ENCODE measurements at regions not wholly inside any gene's neighbourhood (a gene's known extent, or its start where the extent isn't known, plus 50 kb on each side); places are given as distances from the start of the nearest gene placed in this dataset.

DNA sequence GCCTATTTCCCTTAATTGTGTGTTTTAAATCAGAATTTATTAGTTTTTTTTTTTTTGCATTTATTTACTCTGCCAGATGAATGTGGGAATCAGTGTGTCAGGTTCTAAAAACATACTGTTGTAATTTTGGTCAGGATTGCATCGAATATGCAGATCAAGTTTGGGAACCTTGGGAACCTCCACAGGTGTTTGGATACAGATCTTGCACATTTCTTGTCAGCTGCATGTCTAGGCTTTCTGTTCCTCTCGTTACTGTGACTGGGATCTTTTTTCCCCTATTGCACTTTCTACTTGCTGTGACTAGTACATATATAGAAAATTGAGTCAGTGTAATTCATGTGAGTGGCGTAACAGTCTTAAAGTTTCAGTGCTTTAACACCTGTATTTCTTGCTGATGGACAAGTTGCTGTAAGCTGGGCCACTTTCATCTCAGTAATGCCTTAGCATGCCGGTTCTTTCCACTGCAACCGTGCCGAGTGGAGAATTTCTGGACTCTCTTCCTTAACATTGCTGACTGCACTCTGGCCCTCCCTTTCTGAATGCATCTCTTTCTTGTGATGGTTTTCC lies 112.5 kb downstream of the TENT4A start:
- DNase-seq (ENCODE audit: low read depth, low spot score): no peak
- TF ChIP-seq YY1 (IDR thresholded peaks at IDR 0.05; ENCODE audit: insufficient read depth, insufficient read length): no peak
- no peak for TF ChIP-seq SUZ12 (IDR thresholded peaks at IDR 0.05; ENCODE audit: extremely low read depth, insufficient read depth, insufficient read length)
- TF ChIP-seq ZNF274 (IDR thresholded peaks at IDR 0.05; ENCODE audit: low read depth, low read length): no peak
- Histone ChIP-seq H3K36me3 (ENCODE audit: insufficient read depth, insufficient read length, low read length) (no peaks in the 10 kb centered on the region), H3K27me3 (ENCODE audit: insufficient read depth, insufficient read length) (no peaks in the 10 kb centered on the region), H3K4me1 (ENCODE audit: insufficient read depth, insufficient read length) (no peaks in the 10 kb centered on the region), H3K4me3 (ENCODE audit: insufficient read length, low read depth) (no peak overlapping the region), H3K9ac (ENCODE audit: insufficient read length, low read depth) (no peak overlapping the region), H3K9me3 (ENCODE audit: insufficient read depth, low read length) (peaks cover 5% of the 10 kb centered on the region)

DNA sequence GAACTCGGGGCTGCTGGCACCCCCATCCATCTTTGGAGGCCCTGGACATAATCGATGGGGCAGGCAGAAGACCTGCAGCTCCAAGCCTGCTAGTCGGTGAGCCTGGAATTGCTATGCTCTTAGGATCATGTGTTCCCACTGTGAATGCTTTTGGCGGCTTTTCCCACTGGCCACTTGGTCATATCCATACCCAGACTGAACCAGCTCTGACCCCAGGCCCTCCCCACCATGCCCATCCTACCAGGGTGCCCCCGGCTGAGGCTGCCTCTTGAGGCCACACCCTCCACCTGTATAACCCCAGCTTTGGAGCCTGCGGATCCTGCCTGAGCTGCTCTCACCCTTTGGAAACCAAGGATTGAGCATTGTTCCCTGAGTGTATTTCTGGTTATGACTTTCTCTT lies 113.5 kb downstream of the TENT4A start:
- Histone ChIP-seq H3K9ac (ENCODE audit: insufficient read length, low read depth) (no peak overlapping the region), H3K9me3 (ENCODE audit: insufficient read depth, low read length) (peaks cover 5% of the 10 kb centered on the region; the same call in 1 of the 2 replicates), H3K27me3 (ENCODE audit: insufficient read depth, insufficient read length) (no peaks in the 10 kb centered on the region), H3K36me3 (ENCODE audit: insufficient read depth, insufficient read length, low read length) (no peaks in the 10 kb centered on the region), H3K4me3 (ENCODE audit: insufficient read length, low read depth) (no peak overlapping the region), H3K4me1 (ENCODE audit: insufficient read depth, insufficient read length) (no peaks in the 10 kb centered on the region)
- TF ChIP-seq YY1 (IDR thresholded peaks at IDR 0.05; ENCODE audit: insufficient read depth, insufficient read length) (no peak), SUZ12 (IDR thresholded peaks at IDR 0.05; ENCODE audit: extremely low read depth, insufficient read depth, insufficient read length) (no peak), ZNF274 (IDR thresholded peaks at IDR 0.05; ENCODE audit: low read depth, low read length) (no peak)
- DNase-seq (ENCODE audit: low read depth, low spot score): no peak

DNA sequence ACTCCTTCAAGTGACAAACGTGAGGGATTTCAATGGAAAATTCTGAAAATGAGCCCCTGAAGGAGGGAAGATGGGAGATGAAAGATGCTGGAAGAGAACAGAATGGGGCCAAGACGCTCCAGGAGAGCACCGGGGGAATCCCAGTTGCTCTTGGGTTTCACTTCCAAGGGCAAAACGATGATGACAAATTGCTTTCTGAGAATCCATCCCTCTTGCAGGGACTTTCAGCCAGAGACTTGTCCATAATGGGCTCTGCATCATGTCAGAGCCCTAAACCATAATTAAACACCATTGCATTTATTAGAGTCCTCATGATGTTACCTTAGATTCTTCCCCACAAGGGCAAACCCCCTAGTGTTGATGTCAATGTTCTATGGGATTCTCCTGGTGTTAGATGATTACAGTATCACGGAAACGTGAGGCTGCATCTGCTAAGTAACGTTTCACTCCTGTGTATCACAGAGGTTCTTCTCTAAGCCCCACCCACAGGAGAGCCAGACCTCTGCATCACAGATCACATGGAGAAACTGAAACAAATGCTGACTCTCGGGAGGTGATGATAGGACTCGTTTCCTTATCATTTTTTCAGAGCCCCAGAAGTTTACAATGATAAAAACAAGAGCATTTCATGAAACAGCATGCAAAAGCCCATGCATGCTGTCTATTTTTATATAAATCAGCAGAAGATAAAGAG lies 114.4 kb downstream of the TENT4A start:
- Histone ChIP-seq H3K27me3 (ENCODE audit: insufficient read depth, insufficient read length) (no peaks in the 10 kb centered on the region), H3K4me1 (ENCODE audit: insufficient read depth, insufficient read length) (no peaks in the 10 kb centered on the region), H3K9ac (ENCODE audit: insufficient read length, low read depth) (no peak overlapping the region), H3K9me3 (ENCODE audit: insufficient read depth, low read length) (peaks cover 5% of the 10 kb centered on the region; the same call in 1 of the 2 replicates), H3K36me3 (ENCODE audit: insufficient read depth, insufficient read length, low read length) (no peaks in the 10 kb centered on the region), H3K4me3 (ENCODE audit: insufficient read length, low read depth) (no peak overlapping the region)
- no peak for DNase-seq (ENCODE audit: low read depth, low spot score)
- TF ChIP-seq YY1 (IDR thresholded peaks at IDR 0.05; ENCODE audit: insufficient read depth, insufficient read length) (no peak), ZNF274 (IDR thresholded peaks at IDR 0.05; ENCODE audit: low read depth, low read length) (no peak), SUZ12 (IDR thresholded peaks at IDR 0.05; ENCODE audit: extremely low read depth, insufficient read depth, insufficient read length) (no peak)

DNA sequence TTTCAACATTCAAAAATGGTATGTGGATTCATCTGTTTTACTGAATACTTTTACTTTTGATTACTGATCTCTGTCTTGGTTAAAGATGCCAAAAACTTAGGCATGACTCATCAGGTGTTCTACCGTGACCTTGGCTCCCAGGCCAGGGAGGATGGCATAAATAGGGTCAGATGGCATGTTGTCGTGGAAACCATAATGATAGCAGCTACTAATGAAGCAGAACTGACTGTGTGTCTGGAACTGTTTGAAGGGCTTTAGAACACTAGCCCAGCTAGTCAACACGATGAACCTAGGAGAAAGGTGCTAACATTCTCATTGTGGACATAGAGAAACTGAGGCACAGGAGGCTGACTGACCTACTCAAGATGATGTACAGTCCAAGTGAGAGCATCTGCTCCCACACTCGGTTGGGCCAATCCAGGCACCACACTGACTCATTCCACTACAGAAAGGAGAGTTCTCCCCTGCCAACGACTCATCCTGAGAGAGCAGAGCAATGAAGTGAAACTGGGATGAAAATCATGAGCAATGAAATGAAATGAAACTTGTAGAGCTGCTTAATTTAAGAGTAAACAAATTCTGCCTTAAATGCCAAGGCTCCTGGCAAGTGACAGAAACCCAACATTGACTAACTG lies 116.0 kb downstream of the TENT4A start:
- Histone ChIP-seq H3K4me1 (ENCODE audit: insufficient read depth, insufficient read length) (no peaks in the 10 kb centered on the region), H3K36me3 (ENCODE audit: insufficient read depth, insufficient read length, low read length) (no peaks in the 10 kb centered on the region), H3K27me3 (ENCODE audit: insufficient read depth, insufficient read length) (no peaks in the 10 kb centered on the region), H3K9me3 (ENCODE audit: insufficient read depth, low read length) (peaks cover 5% of the 10 kb centered on the region; the same call in 1 of the 2 replicates), H3K9ac (ENCODE audit: insufficient read length, low read depth) (no peak overlapping the region), H3K4me3 (ENCODE audit: insufficient read length, low read depth) (no peak overlapping the region)
- TF ChIP-seq ZNF274 (IDR thresholded peaks at IDR 0.05; ENCODE audit: low read depth, low read length) (no peak), YY1 (IDR thresholded peaks at IDR 0.05; ENCODE audit: insufficient read depth, insufficient read length) (no peak), SUZ12 (IDR thresholded peaks at IDR 0.05; ENCODE audit: extremely low read depth, insufficient read depth, insufficient read length) (no peak)
- DNase-seq (ENCODE audit: low read depth, low spot score): no peak

DNA sequence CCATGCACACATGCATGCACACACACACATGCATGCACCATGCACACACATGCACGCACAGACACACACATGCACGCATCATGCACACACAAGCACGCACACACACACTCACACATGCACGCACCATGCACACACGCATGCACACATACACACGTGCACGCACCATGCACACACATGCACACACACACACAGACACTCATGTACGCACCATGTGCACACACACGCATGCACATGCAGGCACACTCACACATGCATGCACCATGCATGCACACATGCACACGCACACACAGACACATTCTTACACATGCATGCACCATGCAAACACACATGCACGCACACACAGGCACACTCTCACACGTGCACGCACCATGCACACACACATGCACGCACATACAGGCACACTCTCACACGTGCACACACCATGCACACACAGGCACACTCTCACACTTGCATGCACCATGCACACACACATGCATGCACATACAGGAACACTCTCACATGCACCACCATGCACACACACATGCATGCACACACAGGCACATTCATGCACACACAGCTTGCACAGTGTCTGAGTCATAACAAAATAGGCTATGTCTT lies 117.5 kb downstream of the TENT4A start:
- Histone ChIP-seq H3K4me1 (ENCODE audit: insufficient read depth, insufficient read length) (no peaks in the 10 kb centered on the region), H3K9me3 (ENCODE audit: insufficient read depth, low read length) (peaks cover 5% of the 10 kb centered on the region; the same call in 1 of the 2 replicates), H3K36me3 (ENCODE audit: insufficient read depth, insufficient read length, low read length) (no peaks in the 10 kb centered on the region), H3K27me3 (ENCODE audit: insufficient read depth, insufficient read length) (no peaks in the 10 kb centered on the region), H3K4me3 (ENCODE audit: insufficient read length, low read depth) (no peak overlapping the region), H3K9ac (ENCODE audit: insufficient read length, low read depth) (no peak overlapping the region)
- no peak for TF ChIP-seq ZNF274 (IDR thresholded peaks at IDR 0.05; ENCODE audit: low read depth, low read length)
- TF ChIP-seq YY1 (IDR thresholded peaks at IDR 0.05; ENCODE audit: insufficient read depth, insufficient read length): no peak
- TF ChIP-seq SUZ12 (IDR thresholded peaks at IDR 0.05; ENCODE audit: extremely low read depth, insufficient read depth, insufficient read length): no peak
- no peak for DNase-seq (ENCODE audit: low read depth, low spot score)

DNA sequence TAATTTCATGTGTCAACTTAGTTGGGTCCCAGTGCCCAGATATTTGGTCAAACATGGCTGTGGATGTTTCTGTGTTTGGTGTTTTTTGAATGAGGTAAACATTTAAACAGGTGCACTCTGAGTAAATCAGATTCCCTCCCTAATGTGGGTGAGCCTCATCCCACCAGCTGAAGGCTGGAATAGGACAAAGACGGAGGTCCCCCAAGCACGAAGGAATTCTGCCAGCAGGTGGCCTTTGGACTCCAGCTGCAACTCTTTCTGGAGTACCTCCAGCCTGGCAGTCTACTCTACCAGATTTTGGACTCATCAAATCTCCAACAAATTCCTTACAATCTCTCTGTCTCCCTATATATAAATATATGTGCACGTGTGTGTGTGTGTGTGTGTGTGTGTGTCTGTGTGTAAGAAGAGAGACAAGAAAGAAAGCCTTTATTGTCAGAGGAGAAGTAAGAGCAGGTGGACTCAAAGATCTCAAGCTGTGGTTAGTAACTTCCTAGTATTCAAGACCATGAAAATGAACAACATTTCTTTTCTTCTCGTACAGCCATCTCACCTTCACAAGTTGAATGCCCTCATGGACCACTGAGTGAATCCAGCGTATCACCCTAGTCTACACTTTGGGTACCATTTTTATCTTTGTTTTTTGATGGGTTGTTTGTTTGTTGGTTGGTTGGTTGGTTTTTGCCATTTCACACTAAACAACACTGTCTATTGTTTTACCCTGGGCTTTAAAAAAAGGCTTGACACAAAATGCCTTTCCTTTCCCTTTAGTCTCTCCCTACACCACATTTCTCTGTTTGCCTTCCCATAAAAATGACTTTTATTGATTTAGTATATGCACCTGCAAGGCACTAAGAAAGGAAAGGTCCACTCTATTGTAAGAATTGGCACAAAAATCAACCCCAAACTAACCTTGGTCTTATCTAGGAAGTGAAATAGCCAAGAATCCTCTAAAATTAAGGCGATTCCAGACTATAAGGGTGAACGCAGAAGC lies 118.7 kb downstream of the TENT4A start:
- H3K9ac ChIP-seq (ENCODE audit: insufficient read length, low read depth): no peak overlapping the region

More for the DNA sequence above, 118.7 kb downstream of the TENT4A start:
- no peaks in the 10 kb centered on the region for H3K27me3 ChIP-seq (ENCODE audit: insufficient read depth, insufficient read length)
- no peak for TF ChIP-seq ZNF274 (IDR thresholded peaks at IDR 0.05; ENCODE audit: low read depth, low read length)
- no peak for TF ChIP-seq YY1 (IDR thresholded peaks at IDR 0.05; ENCODE audit: insufficient read depth, insufficient read length)
- no peak for TF ChIP-seq SUZ12 (IDR thresholded peaks at IDR 0.05; ENCODE audit: extremely low read depth, insufficient read depth, insufficient read length)
- no peaks in the 10 kb centered on the region for H3K36me3 ChIP-seq (ENCODE audit: insufficient read depth, insufficient read length, low read length)
- no peak for DNase-seq (ENCODE audit: low read depth, low spot score)
- H3K4me3 ChIP-seq (ENCODE audit: insufficient read length, low read depth): no peak overlapping the region
- H3K4me1 ChIP-seq (ENCODE audit: insufficient read depth, insufficient read length): no peaks in the 10 kb centered on the region
- H3K9me3 ChIP-seq (ENCODE audit: insufficient read depth, low read length): peaks cover 13% of the 10 kb centered on the region; the same call in 1 of the 2 replicates
